ENCODE measurements at regions not wholly inside any gene's neighbourhood (a gene's known extent, or its start where the extent isn't known, plus 50 kb on each side); places are given as distances from the start of the nearest gene placed in this dataset.
"Not testable (repeated sequence)": the region's sequence is repeated elsewhere in the genome, so short reads cannot be mapped to it uniquely, and the experiment has no call there.

- no peak for TF ChIP-seq CTCF (IDR thresholded peaks at IDR 0.05; ENCODE audit: control insufficient read depth, extremely low read depth, insufficient read depth)
- no peak overlapping the region for H3K4me3 ChIP-seq (ENCODE audit: low read depth, low read length)
- no peak for DNase-seq (ENCODE audit: low read depth)
Measured at GRCh38 chr4:178215309-178215708, 773.1 kb upstream of the AGA start.

GRCh38 chr4:178215763-178216162 lies 773.5 kb upstream of the AGA start:
- H3K4me3 ChIP-seq (ENCODE audit: low read depth, low read length), result no peak overlapping the region
- TF ChIP-seq CTCF (IDR thresholded peaks at IDR 0.05; ENCODE audit: control insufficient read depth, extremely low read depth, insufficient read depth), result no peak
- DNase-seq (ENCODE audit: low read depth), result no peak

- not testable (repeated sequence) for DNase-seq (ENCODE audit: low read depth)
Measured at GRCh38 chr4:178226421-178226820, 784.2 kb upstream of the AGA start.

GRCh38 chr4:178233906-178234305 lies 791.7 kb upstream of the AGA start:
- no peak for DNase-seq (ENCODE audit: low read depth)
- no peak for TF ChIP-seq CTCF (IDR thresholded peaks at IDR 0.05; ENCODE audit: control insufficient read depth, extremely low read depth, insufficient read depth)

More at GRCh38 chr4:178226421-178226820, 784.2 kb upstream of the AGA start:
- not testable (repeated sequence) for H3K4me3 ChIP-seq (ENCODE audit: low read depth, low read length)

GRCh38 chr4:178240891-178241290 lies 798.7 kb upstream of the AGA start:
- no peak overlapping the region for H3K4me3 ChIP-seq (ENCODE audit: low read depth, low read length)
- DNase-seq (ENCODE audit: low read depth), result no peak
- no peak for TF ChIP-seq CTCF (IDR thresholded peaks at IDR 0.05; ENCODE audit: control insufficient read depth, extremely low read depth, insufficient read depth)

More at GRCh38 chr4:178233906-178234305, 791.7 kb upstream of the AGA start:
- no peak overlapping the region for H3K4me3 ChIP-seq (ENCODE audit: low read depth, low read length)

GRCh38 chr4:178241601-178242118 lies 799.4 kb upstream of the AGA start:
- no peak for TF ChIP-seq CTCF (IDR thresholded peaks at IDR 0.05; ENCODE audit: control insufficient read depth, extremely low read depth, insufficient read depth)
- no peak for DNase-seq (ENCODE audit: low read depth)

GRCh38 chr4:178242655-178243054 lies 800.4 kb upstream of the AGA start:
- no peak for TF ChIP-seq CTCF (IDR thresholded peaks at IDR 0.05; ENCODE audit: control insufficient read depth, extremely low read depth, insufficient read depth)
- DNase-seq (ENCODE audit: low read depth), result no peak
- no peak overlapping the region for H3K4me3 ChIP-seq (ENCODE audit: low read depth, low read length)

More at GRCh38 chr4:178241601-178242118, 799.4 kb upstream of the AGA start:
- no peak overlapping the region for H3K4me3 ChIP-seq (ENCODE audit: low read depth, low read length)

Data from LNCaP clone FGC (cell line).